ENCODE measurements at regions not wholly inside any gene's neighbourhood (a gene's known extent, or its start where the extent isn't known, plus 50 kb on each side); places are given as distances from the start of the nearest gene placed in this dataset.
"Not testable (repeated sequence)": the region's sequence is repeated elsewhere in the genome, so short reads cannot be mapped to it uniquely, and the experiment has no call there.

GRCh38 chr12:125518074-125518473 lies 452.8 kb downstream of the AACS start:
- no peak for DNase-seq

GRCh38 chr12:125519026-125519651 lies 453.9 kb downstream of the AACS start:
- no peak for DNase-seq

- no peak for DNase-seq
Measured at GRCh38 chr12:125525879-125526278, 460.6 kb downstream of the AACS start.

- DNase-seq = no peak
Measured at GRCh38 chr12:125528281-125528680, 463.0 kb downstream of the AACS start.

GRCh38 chr12:125530201-125530600 lies 465.0 kb downstream of the AACS start:
- no peak for DNase-seq

GRCh38 chr12:125530876-125531275 lies 465.6 kb downstream of the AACS start:
- no peak for DNase-seq

- no peak for DNase-seq
Measured at GRCh38 chr12:125531574-125531973, 466.3 kb downstream of the AACS start.

- DNase-seq = no peak
Measured at GRCh38 chr12:125533434-125534029, 468.3 kb downstream of the AACS start.

- DNase-seq = no peak
Measured at GRCh38 chr12:125538401-125539199, 473.4 kb downstream of the AACS start.

- no peak for DNase-seq
Measured at GRCh38 chr12:125540580-125541204, 475.5 kb downstream of the AACS start.

GRCh38 chr12:125544960-125545359 lies 479.7 kb downstream of the AACS start:
- DNase-seq = no peak

- no peak for DNase-seq
Measured at GRCh38 chr12:125549171-125549570, 483.9 kb downstream of the AACS start.

GRCh38 chr12:125549836-125550235 lies 484.6 kb downstream of the AACS start:
- DNase-seq = no peak

GRCh38 chr12:125552295-125552694 lies 487.1 kb downstream of the AACS start:
- no peak for DNase-seq

GRCh38 chr12:125561008-125561407 lies 495.8 kb downstream of the AACS start:
- DNase-seq = not testable (repeated sequence)

- no peak for DNase-seq
Measured at GRCh38 chr12:125564753-125565152, 499.5 kb downstream of the AACS start.

GRCh38 chr12:125567581-125567980 lies 502.3 kb downstream of the AACS start:
- no peak for DNase-seq

- no peak for DNase-seq
Measured at GRCh38 chr12:125568306-125568705, 503.1 kb downstream of the AACS start.

- no peak for DNase-seq
Measured at GRCh38 chr12:125573271-125573670, 508.0 kb downstream of the AACS start.

GRCh38 chr12:125577334-125577733 lies 512.1 kb downstream of the AACS start:
- no peak for DNase-seq

- no peak for DNase-seq
Measured at GRCh38 chr12:125579916-125580315, 514.7 kb downstream of the AACS start.

- DNase-seq = no peak
Measured at GRCh38 chr12:125583071-125583470, 517.8 kb downstream of the AACS start.

GRCh38 chr12:125586441-125586840 lies 521.2 kb downstream of the AACS start:
- DNase-seq = no peak

GRCh38 chr12:125593269-125593668 lies 528.0 kb downstream of the AACS start:
- no peak for DNase-seq
